K562 (cell line): ENCODE measurements at regions not wholly inside any gene's neighbourhood (a gene's known extent, or its start where the extent isn't known, plus 50 kb on each side); places are given as distances from the start of the nearest gene placed in this dataset.

Experiments used
- C11orf30 ChIP-seq: fragments of 450-650 bp; IDR thresholded peaks from 2 replicates; pipeline ENCODE4 v1.6.1; 2016; ENCODE audit warnings: low read depth, mild to moderate bottlenecking
- CBFA2T2 ChIP-seq: fragments of 450-650 bp; conservative IDR thresholded peaks from 2 replicates; pipeline ENCODE4 v1.6.1; 2017; ENCODE audit warnings: mild to moderate bottlenecking
- CBFA2T3 ChIP-seq: fragments of 450-650 bp; IDR thresholded peaks from 2 replicates; pipeline ENCODE4 v1.6.1; 2017
- COPS2 ChIP-seq: fragments of 450-650 bp; conservative IDR thresholded peaks from 2 replicates; pipeline ENCODE4 v1.6.1; 2016; ENCODE audit warnings: mild to moderate bottlenecking, moderate library complexity
- CXXC5 ChIP-seq: fragments of 250-450 bp; sonication (Bioruptor Pico); IDR thresholded peaks from 2 replicates; pipeline ENCODE4 v1.8.0; 2022; ENCODE audit warnings: inconsistent platforms, mild to moderate bottlenecking, moderate library complexity
- FOS ChIP-seq: IDR thresholded peaks from 3 replicates; pipeline ENCODE4 v1.6.1; 2011; ENCODE audit not compliant: insufficient read length; ENCODE audit errors: extremely low read depth
- GABPB1 ChIP-seq: sonication (generic); formaldehyde crosslinking; IDR thresholded peaks from 2 replicates; pipeline ENCODE4 v1.8.0; 2022; ENCODE audit warnings: mild to moderate bottlenecking, missing genetic modification reagents
- HIVEP1 ChIP-seq: fragments of 250-450 bp; sonication (Bioruptor Pico); IDR thresholded peaks from 2 replicates; pipeline ENCODE4 v1.4.0; 2020; ENCODE audit warnings: mild to moderate bottlenecking
- KHSRP ChIP-seq: fragments of 450-650 bp; IDR thresholded peaks from 2 replicates; pipeline ENCODE4 v1.6.1; 2017
- MTA2 ChIP-seq: fragments of 450-650 bp; IDR thresholded peaks from 2 replicates; pipeline ENCODE4 v1.6.1; 2016; ENCODE audit warnings: low read depth
- NFYB ChIP-seq: IDR thresholded peaks from 2 replicates; pipeline ENCODE4 v1.6.1; 2011; ENCODE audit warnings: mild to moderate bottlenecking, moderate library complexity; ENCODE audit not compliant: insufficient read length; ENCODE audit errors: extremely low read depth
- RAD51 ChIP-seq: fragments of 450-650 bp; IDR thresholded peaks from 2 replicates; pipeline ENCODE4 v1.7.1; 2016; ENCODE audit warnings: low read depth, mild to moderate bottlenecking, borderline replicate concordance
- RBM15 ChIP-seq: fragments of 200-400 bp; formaldehyde crosslinking; IDR thresholded peaks from 2 replicates; pipeline ENCODE4 v1.6.1; 2018; ENCODE audit warnings: mild to moderate bottlenecking, low read length, moderate library complexity; ENCODE audit not compliant: insufficient read depth
- RCOR1 ChIP-seq, 2 experiments: IDR thresholded peaks; 2 replicates each; pipeline ENCODE4 v1.6.1; 2012; ENCODE audit warnings: low read depth in 2 of 2, low read length in 2 of 2, borderline replicate concordance in 1 of 2, improper control_type of control experiment in 1 of 2
- RFX1 ChIP-seq: fragments of 450-650 bp; IDR thresholded peaks from 2 replicates; pipeline ENCODE4 v1.6.1; 2016; ENCODE audit warnings: mild to moderate bottlenecking, moderate library complexity
- TCF7 ChIP-seq: sonication (generic); IDR thresholded peaks from 2 replicates; pipeline ENCODE4 v1.6.1; 2016; ENCODE audit warnings: antibody characterized with exemption, borderline replicate concordance
- ZNF224 ChIP-seq: sonication (generic); formaldehyde crosslinking; IDR thresholded peaks from 2 replicates; pipeline ENCODE4 v1.8.0; 2022; ENCODE audit warnings: mild to moderate bottlenecking, missing genetic modification reagents
- ZZZ3 ChIP-seq: fragments of 450-650 bp; IDR thresholded peaks from 2 replicates; pipeline ENCODE4 v1.6.1; 2016; ENCODE audit warnings: antibody characterized with exemption, mild to moderate bottlenecking, moderate library complexity
- TF ChIP-seq, protein P1 (sequence below), 2 experiments: fragments of 200-800 bp in 1 of 2; sonication (Bioruptor generic) in 1 of 2; sonication (generic) in 1 of 2; formaldehyde crosslinking in 1 of 2; IDR thresholded peaks in 1 of 2; conservative IDR thresholded peaks in 1 of 2; 2 replicates each; pipeline versions ENCODE4 v1.5.0 to v1.6.1; 2016 to 2020; ENCODE audit warnings: missing compliant biosample characterization in 1 of 2, missing genetic modification characterization in 1 of 2, missing genetic modification reagents in 1 of 2
- TF ChIP-seq, protein P2 (sequence below): fragments of 250-450 bp; sonication (Bioruptor Pico); IDR thresholded peaks from 2 replicates; pipeline ENCODE4 v1.8.0; 2021; ENCODE audit warnings: moderate library complexity, mild to moderate bottlenecking, inconsistent platforms
- TF ChIP-seq, protein P3 (sequence below): fragments of 450-650 bp; formaldehyde crosslinking; IDR thresholded peaks from 2 replicates; pipeline ENCODE4 v1.4.0; 2020; ENCODE audit warnings: mild to moderate bottlenecking
- TF ChIP-seq, protein P4 (sequence below): fragments of 250-450 bp; sonication (Bioruptor Pico); IDR thresholded peaks from 2 replicates; pipeline ENCODE4 v1.8.0; 2021; ENCODE audit warnings: mild to moderate bottlenecking, moderate library complexity
- TF ChIP-seq, protein P5 (sequence below): fragments of 450-650 bp; IDR thresholded peaks from 2 replicates; pipeline ENCODE4 v1.6.1; 2016
- TF ChIP-seq, protein P6 (sequence below): fragments of 450-650 bp; formaldehyde crosslinking; IDR thresholded peaks from 2 replicates; pipeline ENCODE4 v1.4.0; 2022; ENCODE audit warnings: missing genetic modification characterization

DNA sequence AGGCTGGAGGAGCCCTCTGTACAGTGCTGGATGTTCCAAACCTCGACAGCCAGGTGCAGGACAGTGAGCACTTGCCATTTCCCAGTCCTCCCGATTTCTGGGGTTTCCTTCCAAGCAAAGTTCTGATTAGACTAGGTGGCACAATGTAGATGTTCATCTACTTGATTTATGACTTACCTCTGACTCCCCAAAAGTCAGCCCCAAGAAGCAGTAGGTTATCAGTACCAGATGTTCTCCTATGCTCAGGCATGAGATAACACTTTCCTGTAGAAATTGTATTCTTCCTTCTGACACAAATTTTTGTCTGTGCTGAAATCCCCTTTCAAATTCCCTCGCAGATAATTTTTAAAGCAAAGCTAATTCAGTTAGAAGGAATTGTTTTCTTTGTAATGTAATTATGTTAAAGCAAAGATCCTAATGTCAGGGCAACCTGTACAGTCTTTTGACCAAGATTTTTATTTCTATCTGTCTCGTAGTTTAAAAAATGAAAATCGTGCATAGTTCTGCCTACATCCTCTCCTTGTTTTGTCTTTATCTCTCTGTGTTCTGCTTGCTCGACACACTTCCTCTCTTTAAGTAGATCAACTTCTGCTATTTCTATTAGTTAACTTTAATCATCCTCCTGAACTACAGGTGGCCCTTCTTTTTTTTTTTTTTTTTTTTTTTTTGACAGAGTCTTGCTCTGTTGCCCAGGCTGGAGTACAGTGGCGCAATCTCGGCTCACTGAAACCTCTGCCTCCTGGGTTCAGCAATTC, 102.4 kb upstream of the PJA2 start (continued):
- TF ChIP-seq KHSRP (no peak), COPS2 (no peak), CBFA2T2 (peak; percentile 40; the same call in 1 of the 2 replicates), RFX1 (no peak), RAD51 (no peak), CBFA2T3 (peak; percentile 64), TCF7 (no peak), MTA2 (peak; percentile 29; the same call in 1 of the 2 replicates), ZZZ3 (no peak), RBM15 (no peak), C11orf30 (no peak), HIVEP1 (CRISPR knock-in tag) (no peak), NFYB (no peak), RCOR1 (IDR thresholded peaks at IDR 0.05; ENCODE audit: borderline replicate concordance in 1 of 2, low read depth in 2 of 2, low read length in 2 of 2) (peak in 1 of 2 experiments; percentile 51; a peak in 1 of 4 replicates), ZNF224 (CRISPR knock-in tag) (no peak), GABPB1 (CRISPR knock-in tag) (no peak), FOS (no peak), CXXC5 (peak; percentile 31; the same call in 1 of the 2 replicates)
- TF ChIP-seq, protein P1, sequence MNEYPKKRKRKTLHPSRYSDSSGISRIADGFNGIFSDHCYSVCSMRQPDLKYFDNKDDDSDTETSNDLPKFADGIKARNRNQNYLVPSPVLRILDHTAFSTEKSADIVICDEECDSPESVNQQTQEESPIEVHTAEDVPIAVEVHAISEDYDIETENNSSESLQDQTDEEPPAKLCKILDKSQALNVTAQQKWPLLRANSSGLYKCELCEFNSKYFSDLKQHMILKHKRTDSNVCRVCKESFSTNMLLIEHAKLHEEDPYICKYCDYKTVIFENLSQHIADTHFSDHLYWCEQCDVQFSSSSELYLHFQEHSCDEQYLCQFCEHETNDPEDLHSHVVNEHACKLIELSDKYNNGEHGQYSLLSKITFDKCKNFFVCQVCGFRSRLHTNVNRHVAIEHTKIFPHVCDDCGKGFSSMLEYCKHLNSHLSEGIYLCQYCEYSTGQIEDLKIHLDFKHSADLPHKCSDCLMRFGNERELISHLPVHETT (CRISPR knock-in tag; conservative IDR thresholded peaks at IDR 0.05 in 1 of 2, IDR thresholded peaks at IDR 0.05 in 1 of 2), result 0 out of 4 replicates have a peak, but pooled peaks of 1 of the 2 experiments have one; percentile 31
- TF ChIP-seq, protein P2, sequence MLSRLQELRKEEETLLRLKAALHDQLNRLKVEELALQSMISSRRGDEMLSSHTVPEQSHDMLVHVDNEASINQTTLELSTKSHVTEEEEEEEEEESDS (CRISPR knock-in tag), result no peak
- TF ChIP-seq, protein P3, sequence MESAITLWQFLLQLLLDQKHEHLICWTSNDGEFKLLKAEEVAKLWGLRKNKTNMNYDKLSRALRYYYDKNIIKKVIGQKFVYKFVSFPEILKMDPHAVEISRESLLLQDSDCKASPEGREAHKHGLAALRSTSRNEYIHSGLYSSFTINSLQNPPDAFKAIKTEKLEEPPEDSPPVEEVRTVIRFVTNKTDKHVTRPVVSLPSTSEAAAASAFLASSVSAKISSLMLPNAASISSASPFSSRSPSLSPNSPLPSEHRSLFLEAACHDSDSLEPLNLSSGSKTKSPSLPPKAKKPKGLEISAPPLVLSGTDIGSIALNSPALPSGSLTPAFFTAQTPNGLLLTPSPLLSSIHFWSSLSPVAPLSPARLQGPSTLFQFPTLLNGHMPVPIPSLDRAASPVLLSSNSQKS (CRISPR knock-in tag), result no peak
- TF ChIP-seq, protein P4, sequence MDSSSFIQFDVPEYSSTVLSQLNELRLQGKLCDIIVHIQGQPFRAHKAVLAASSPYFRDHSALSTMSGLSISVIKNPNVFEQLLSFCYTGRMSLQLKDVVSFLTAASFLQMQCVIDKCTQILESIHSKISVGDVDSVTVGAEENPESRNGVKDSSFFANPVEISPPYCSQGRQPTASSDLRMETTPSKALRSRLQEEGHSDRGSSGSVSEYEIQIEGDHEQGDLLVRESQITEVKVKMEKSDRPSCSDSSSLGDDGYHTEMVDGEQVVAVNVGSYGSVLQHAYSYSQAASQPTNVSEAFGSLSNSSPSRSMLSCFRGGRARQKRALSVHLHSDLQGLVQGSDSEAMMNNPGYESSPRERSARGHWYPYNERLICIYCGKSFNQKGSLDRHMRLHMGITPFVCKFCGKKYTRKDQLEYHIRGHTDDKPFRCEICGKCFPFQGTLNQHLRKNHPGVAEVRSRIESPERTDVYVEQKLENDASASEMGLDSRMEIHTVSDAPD, result no peak
- TF ChIP-seq, protein P5, sequence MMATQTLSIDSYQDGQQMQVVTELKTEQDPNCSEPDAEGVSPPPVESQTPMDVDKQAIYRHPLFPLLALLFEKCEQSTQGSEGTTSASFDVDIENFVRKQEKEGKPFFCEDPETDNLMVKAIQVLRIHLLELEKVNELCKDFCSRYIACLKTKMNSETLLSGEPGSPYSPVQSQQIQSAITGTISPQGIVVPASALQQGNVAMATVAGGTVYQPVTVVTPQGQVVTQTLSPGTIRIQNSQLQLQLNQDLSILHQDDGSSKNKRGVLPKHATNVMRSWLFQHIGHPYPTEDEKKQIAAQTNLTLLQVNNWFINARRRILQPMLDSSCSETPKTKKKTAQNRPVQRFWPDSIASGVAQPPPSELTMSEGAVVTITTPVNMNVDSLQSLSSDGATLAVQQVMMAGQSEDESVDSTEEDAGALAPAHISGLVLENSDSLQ, result peak; percentile 74
- TF ChIP-seq, protein P6, sequence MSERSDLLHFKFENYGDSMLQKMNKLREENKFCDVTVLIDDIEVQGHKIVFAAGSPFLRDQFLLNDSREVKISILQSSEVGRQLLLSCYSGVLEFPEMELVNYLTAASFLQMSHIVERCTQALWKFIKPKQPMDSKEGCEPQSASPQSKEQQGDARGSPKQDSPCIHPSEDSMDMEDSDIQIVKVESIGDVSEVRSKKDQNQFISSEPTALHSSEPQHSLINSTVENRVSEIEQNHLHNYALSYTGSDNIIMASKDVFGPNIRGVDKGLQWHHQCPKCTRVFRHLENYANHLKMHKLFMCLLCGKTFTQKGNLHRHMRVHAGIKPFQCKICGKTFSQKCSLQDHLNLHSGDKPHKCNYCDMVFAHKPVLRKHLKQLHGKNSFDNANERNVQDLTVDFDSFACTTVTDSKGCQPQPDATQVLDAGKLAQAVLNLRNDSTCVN, result no peak
